ENCODE measurements at regions not wholly inside any gene's neighbourhood (a gene's known extent, or its start where the extent isn't known, plus 50 kb on each side); places are given as distances from the start of the nearest gene placed in this dataset.
"Not testable (repeated sequence)": the region's sequence is repeated elsewhere in the genome, so short reads cannot be mapped to it uniquely, and the experiment has no call there.

DNA sequence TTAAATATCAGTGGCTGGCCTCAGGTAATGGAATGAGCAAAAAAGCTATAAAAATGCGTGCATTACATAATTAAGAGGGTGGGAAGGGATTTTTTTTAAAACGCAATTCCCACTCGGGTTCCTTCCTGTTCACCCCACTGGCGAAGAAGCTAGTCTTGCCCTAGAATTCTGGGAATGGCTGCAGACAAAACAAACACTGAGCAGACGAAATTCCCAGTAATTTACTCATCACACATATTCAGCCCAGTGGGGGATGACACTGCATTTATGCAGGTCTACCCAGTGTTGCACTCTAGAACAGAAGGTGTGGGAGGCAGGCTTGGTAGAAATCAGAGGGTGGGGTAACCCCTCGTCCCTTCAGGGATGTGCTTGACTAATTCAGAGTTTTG is 2695.0 kb upstream of the DEFB115 start:
- DNase-seq (ENCODE audit: low spot score), result peak; percentile 91

DNA sequence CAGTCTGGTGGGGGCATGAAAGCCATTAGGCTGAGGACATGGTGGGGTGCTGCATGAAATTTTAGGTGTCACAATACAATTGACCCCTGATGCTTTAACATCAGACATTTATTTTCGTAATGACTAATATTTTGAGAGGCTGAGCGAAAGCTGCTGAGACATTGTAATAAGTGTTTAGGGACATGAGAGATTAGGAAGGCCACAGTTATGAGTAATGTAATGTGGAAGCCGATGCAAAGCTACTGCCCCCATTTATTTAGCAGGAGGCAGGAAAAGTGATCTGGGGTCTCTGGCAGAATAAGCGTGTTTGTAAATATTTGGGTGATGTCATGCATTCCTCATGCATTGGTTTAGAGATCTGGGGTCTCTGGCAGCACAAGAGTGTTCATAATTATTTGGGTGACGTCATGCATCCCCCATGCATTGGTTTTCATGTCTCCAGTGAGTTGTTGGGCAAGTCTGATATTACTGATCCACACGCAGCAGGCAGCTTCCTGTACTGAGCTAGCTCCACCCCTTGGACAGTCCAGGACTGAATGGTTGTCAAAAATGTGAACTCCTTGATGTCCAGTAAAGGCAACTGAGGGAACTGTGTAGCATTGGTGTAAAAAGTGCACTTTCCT is 2694.5 kb upstream of the DEFB115 start:
- DNase-seq (ENCODE audit: low spot score), result peak; percentile 82

DNA sequence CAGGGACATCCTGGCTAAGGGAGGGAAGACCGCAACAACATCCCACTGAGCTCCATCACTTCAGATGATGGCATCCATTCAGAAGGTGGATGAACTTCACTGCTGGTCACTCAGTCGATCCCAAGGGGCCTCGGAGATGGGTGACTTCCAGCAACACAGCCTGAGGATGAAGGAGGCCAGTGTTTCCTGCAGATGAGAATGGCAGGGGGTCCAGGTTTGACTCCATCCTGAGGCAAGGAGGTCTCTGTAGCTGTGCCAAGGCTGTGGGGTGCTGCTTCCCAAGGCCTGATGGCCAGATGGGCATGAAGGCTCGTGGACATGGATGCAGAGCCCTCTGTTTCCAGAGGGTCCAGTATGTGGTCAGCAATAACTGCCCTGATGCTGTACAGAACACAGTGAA is 2693.4 kb upstream of the DEFB115 start:
- not testable (repeated sequence) for DNase-seq (ENCODE audit: low spot score)

DNA sequence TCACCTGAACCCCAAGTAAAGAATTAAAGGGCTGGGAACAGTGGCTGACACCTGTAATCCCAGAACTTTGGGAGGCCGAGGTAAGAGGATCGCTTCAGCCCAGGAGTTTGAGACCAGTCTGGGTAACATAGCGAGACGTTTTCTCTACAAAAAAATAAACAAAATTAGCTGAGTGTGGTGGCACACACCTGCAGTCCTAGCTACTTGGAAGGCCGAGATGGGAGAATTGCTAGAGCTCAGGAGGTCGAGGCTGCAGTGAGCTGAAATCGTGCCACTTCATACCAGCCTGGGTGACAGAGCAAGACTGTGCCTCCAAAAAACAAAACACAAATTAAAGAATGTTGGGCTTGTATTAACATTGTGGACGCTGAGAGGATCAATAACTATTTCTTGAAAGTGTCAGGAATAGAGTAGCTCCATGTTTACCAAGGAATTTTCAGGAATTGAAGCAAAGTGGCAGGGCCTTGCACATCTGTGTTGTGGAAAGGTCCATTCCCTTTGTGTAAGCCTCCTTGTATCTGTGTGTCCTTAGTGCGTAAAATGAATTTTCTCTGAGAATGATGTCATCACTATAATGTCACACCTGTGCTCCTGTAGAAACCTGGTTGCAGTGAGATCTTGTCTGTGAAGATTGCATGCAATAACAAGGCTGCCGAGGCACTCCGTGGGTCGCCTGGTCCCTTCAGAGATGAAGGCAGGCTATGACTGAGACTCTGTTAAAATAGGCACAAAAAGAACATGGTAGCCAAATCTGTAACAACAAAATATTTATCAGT is 2692.6 kb upstream of the DEFB115 start:
- DNase-seq (ENCODE audit: low spot score), result not testable (repeated sequence)

DNA sequence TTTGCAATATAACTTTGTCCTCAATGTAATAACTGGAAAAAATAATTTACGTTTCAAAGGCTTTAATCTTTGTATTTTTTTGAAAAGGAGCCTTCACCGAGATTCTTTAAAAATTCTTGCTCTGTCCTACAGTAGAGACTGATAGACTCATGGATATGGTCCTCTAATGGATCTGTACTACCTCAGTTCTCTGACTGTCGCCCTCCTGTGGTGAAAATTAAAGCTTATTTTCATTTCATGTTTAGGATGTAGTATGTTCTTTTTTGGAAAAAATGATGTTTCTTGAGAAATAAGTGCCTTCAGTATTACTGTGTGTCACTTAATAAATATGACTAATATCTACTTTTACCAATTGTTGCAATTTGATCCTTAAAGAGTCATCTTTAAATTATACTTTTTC is 2681.5 kb upstream of the DEFB115 start:
- not testable (repeated sequence) for DNase-seq (ENCODE audit: low spot score)

DNA sequence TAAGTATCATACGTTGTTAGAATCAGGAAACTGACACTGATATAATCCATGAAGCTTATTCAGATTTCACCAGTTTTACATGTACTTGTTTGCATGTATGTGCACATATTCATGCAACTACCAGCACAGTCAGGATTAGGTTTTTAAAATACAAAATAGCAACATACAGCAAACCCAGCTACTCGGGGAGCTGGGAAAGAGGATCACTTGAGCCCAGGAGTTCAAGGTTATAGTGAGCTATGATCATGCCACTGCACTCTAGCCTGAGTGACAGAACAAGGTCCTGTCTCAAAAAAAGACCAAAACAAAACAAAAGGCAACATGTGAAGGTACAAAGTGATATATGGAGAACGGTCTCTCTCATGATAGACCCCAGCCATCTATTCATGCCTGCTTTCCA is 2665.8 kb upstream of the DEFB115 start:
- not testable (repeated sequence) for DNase-seq (ENCODE audit: low spot score)

DNA sequence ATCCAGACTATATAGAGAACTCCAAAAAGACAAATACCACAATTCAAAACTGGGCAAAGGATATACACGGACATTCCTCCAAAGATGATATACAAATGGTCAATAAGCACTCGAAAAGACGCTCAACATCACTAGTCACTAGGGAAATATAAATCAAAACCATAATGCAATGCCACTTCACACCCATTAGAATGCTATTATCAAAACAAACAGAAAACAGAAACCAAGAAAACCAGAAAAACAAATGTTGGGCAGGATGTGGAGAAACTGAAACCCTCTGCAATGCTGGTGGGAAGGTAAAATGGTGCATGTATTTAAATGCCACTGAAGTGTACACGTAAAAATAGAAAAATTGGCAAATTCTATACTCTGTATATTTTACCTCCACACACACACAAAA is 2664.1 kb upstream of the DEFB115 start:
- DNase-seq (ENCODE audit: low spot score), result not testable (repeated sequence)

DNA sequence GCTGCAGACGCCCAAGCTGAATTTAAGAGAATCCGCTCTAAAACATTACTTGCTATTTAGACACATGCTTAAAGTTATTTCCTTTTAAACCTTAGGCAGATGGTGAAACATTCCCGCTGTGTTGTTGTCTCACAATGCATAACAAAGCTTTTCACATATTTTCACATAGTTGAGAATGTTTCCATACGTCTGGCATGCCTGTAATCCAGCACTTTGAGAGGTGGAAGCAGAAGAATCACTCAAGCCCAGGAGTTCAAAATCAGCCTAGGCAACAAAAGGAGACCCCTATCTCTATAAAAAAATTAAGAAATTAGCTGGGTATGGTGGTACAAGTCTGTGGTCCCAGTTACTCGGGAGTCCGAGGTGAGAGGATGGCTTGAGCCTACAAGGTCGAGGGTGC is 2663.0 kb upstream of the DEFB115 start:
- DNase-seq (ENCODE audit: low spot score), result not testable (repeated sequence)

DNA sequence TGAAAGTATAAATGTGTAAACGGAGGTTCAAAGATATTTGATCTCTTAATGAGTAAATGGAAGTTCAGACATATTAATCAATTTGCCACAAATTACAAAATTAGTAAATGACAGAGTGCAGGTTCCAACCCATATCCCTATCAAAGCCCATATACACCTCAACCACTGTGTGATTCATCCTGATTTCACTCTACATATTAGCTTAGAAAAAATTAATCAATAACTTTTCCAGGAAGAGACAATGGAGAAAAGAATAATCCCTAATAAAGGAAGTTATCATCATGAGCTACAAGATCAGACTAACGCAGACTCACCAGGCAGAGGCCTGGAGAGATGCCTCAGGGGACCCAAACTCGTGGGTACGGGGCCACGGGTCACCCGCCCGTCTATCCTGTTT is 2655.5 kb upstream of the DEFB115 start:
- not testable (repeated sequence) for DNase-seq (ENCODE audit: low spot score)

DNA sequence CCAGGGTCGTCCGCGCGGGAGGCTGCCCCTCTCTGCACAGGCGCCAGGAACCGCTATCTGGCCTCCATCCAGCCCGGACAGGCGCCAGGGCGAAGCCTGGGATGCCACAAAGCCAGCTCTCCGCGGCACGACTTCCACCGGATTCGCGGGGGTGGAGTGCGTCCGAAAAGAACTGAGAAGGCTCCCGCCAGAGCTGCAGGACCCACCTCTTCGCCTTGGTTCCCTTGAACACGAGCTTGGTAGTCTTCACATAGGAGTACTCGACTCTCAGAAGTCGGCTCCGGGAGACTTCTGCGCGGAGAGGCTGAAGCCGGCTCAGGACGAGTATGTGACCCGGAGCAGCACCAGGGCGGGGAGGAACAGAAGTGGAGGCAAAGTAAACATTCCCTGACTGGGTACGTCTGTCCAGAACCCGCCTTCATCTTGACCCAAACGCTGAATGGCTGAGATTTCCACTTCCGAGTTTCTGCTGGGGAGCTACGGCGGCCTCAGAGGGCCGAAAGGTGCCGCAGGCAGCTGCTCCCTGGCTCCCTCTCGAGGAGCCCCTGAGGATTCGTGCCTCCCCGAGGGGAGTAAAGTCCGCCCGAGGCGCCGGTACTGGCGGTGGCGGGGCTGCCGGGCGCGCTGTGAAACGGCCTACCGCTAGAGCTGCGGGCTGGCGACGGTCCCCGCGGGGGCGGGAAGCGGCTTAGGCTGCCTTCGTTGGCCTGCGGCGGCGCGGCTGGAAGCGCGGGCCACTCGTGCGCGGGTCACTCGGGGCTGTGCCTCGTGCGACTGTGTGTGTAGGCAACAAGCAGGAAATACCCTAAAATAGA is 2654.9 kb upstream of the DEFB115 start:
- DNase-seq (ENCODE audit: low spot score), result peak; percentile 86

DNA sequence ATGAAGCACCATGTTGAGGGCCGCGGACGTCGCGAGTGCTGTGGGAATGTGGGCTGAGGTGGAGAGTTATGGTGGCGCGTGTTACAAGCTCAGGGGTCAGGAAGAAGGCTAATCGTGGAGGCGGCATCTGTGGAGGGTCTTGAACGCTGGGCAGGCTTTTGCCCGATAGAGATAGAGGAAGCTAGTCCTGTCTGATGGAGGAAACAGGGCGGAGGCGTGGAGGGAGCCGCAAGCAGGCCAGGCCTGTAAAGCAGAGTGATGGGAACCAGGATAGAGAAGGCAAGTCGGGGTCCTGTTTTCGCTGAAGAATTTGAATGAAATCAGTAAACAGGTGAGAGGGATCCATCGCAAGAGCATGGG is 2654.3 kb upstream of the DEFB115 start:
- DNase-seq (ENCODE audit: low spot score), result not testable (repeated sequence)

DNA sequence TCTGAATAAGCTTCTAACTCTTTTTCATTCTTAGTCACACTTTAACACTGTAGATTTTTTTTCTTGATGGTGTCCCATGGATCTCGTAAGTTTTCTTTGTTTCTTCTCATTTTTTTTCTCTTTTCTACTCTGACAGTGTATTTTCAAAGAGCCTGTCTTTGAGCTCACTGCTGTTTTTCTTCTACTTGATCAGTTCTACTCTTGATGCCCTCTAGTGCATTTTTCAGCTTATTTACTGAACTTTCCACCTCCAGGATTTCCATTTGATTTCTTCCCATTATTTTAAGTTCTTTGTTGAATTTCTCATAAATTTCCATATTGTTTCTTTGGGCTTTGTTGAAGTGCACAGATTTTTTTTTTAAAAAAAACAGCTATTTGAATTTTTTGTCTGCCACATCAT is 2641.1 kb upstream of the DEFB115 start:
- no peak for DNase-seq (ENCODE audit: low spot score)

DNA sequence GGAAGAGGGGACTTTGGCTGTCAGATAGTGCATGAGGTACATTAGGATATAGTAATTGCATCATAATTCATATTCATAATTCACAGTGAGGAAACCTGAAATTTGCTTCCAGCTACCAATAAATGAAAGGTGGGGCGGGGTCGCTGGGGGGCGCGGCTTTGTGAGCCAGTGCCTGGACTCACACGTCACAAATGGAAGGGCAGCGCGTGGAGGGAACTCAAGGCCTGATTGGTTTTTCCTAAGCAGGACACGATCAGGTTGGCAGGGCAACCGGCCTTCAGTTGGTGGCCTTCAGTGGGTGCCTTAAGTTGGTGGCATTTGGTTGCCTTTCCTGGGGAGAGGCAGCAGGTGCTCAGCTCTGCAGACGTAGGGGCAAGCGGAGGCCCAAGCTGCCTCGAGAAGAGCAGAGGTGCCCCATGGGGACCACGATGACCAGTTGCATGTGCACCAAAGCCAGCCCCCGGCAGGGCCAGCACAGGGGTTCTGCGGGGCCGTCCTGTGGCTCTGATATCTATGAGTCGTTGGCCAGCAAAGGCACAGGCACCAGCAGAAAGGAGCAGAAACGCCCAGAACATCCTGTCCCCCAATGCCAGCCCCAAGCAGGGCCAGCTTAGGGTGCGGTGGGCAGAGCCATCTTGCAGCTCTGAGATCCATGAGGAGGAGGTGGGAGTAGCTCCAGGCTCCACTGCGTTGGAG is 2637.4 kb upstream of the DEFB115 start:
- not testable (repeated sequence) for DNase-seq (ENCODE audit: low spot score)

DNA sequence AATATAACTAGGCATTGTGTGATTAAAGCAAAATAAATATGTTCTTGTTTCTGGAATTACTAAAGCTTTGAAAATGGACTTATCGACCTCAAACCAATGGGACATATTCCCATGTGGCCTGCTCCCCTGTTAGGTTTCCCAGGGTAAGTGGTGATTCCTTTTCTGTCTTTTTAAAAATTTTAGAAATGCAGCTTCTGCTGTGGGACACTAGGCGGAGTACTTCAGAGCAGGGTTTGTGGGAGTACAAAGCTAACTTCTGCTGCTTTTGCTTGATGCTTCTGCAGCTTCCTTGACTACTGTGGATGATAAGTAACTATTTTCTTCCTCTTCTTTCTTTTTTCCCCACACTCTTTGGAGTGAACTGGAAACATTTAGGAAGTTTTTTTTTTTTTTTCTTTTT is 2632.4 kb upstream of the DEFB115 start:
- not testable (repeated sequence) for DNase-seq (ENCODE audit: low spot score)

DNA sequence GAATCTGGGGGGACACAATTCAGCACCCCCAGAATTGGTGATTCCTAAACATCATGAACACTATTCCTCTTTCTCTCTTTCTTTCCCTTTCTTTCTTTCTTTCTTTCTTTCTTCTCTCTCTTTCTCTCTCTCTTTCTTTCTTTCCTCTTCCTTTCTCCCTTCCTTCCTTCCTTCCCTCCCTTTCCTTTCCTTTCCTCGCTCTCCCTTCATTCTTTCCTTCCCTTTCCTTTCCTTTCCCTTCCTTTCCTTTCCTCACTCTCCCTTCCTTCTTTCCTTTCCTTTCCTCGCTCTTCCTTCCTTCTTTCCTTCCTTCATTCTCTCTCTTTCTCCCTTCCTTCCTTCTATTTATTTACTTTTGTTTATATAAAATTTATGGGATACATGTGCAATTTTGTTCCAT is 2616.6 kb upstream of the DEFB115 start:
- DNase-seq (ENCODE audit: low spot score), result not testable (repeated sequence)

Measured in A172 (cell line).